H1 (cell line): ENCODE measurements at regions not wholly inside any gene's neighbourhood (a gene's known extent, or its start where the extent isn't known, plus 50 kb on each side); places are given as distances from the start of the nearest gene placed in this dataset.

Source experiments
- ATF2 ChIP-seq: IDR thresholded peaks from 2 replicates; pipeline ENCODE4 v1.6.1; 2012; ENCODE audit warnings: low read length, inconsistent platforms
- CBX5 ChIP-seq: fragments of 300-800, 300-1000 bp; sonication (generic); IDR thresholded peaks from 2 replicates; pipeline ENCODE4 v1.7.1; 2016; ENCODE audit warnings: antibody characterized with exemption, low read length, low read depth
- CHD7 ChIP-seq: fragments of 300-600 bp; sonication (generic); IDR thresholded peaks from 2 replicates; pipeline ENCODE4 v1.7.1; 2012; ENCODE audit warnings: low read length, moderate library complexity, mild to moderate bottlenecking, inconsistent platforms; ENCODE audit not compliant: insufficient replicate concordance
- EGR1 ChIP-seq: IDR thresholded peaks from 2 replicates; pipeline ENCODE4 v1.6.1; 2011; ENCODE audit warnings: low read depth, low read length, borderline replicate concordance
- GABPA ChIP-seq: IDR thresholded peaks from 2 replicates; pipeline ENCODE4 v1.6.1; 2011; ENCODE audit warnings: mild to moderate bottlenecking, low read length, moderate library complexity, borderline replicate concordance; ENCODE audit not compliant: insufficient read depth
- RAD21 ChIP-seq, 2 experiments: IDR thresholded peaks in 1 of 2; conservative IDR thresholded peaks in 1 of 2; 2 replicates each; pipeline ENCODE4 v1.6.1; 2011; ENCODE audit warnings: low read depth in 2 of 2, low read length in 2 of 2, improper control_type of control experiment in 1 of 2, inconsistent platforms in 1 of 2, mild to moderate bottlenecking in 1 of 2, moderate library complexity in 1 of 2
- RNF2 ChIP-seq: fragments of 200-900, 300-1000 bp; sonication (generic); IDR thresholded peaks from 2 replicates; pipeline ENCODE4 v1.7.1; 2016; ENCODE audit warnings: borderline replicate concordance, low read depth, mild to moderate bottlenecking, antibody characterized with exemption, low read length; ENCODE audit not compliant: poor library complexity, severe bottlenecking; ENCODE audit errors: missing control alignments
- SP4 ChIP-seq: IDR thresholded peaks from 2 replicates; pipeline ENCODE4 v1.6.1; 2012; ENCODE audit warnings: low read length, inconsistent platforms
- SUZ12 ChIP-seq: fragments of 200-600 bp; sonication (generic); IDR thresholded peaks from 2 replicates; pipeline ENCODE4 v1.6.1; 2012; ENCODE audit warnings: mild to moderate bottlenecking, inconsistent platforms, low read length, moderate library complexity, mixed read lengths

GRCh38 chr1:63115527-63115926, 206.8 kb upstream of the FOXD3 start (continued):
- TF ChIP-seq CHD7 (no peak), SP4 (no peak), CBX5 (no peak), RAD21 (IDR thresholded peaks at IDR 0.05 in 1 of 2, conservative IDR thresholded peaks at IDR 0.05 in 1 of 2; ENCODE audit: low read depth in 2 of 2, low read length in 2 of 2) (no peak), RNF2 (no peak), SUZ12 (no peak), EGR1 (no peak), GABPA (no peak), ATF2 (no peak)
